ENCODE measurements at regions not wholly inside any gene's neighbourhood (a gene's known extent, or its start where the extent isn't known, plus 50 kb on each side); places are given as distances from the start of the nearest gene placed in this dataset.

DNA sequence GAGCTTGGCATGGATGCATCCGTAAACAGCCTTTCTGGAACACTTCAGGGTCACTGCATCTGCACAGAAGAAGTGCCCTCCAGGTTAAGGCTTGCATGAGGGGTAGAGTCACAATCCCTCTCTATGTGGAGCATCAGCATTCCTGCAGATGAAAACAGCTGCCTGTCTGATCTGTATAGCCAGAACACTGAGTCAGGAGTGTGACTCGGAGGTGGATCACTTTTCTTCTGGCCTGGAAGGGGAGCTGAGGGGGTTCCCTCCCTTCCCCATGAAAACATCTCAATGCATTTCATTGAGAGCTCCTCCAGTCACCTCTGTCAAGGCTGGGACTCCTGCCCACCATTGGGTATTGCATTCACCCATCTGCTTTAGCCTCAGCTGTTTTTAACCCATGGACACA is 72.5 kb upstream of the SERPINE2 start:
- TF ChIP-seq, protein P1, sequence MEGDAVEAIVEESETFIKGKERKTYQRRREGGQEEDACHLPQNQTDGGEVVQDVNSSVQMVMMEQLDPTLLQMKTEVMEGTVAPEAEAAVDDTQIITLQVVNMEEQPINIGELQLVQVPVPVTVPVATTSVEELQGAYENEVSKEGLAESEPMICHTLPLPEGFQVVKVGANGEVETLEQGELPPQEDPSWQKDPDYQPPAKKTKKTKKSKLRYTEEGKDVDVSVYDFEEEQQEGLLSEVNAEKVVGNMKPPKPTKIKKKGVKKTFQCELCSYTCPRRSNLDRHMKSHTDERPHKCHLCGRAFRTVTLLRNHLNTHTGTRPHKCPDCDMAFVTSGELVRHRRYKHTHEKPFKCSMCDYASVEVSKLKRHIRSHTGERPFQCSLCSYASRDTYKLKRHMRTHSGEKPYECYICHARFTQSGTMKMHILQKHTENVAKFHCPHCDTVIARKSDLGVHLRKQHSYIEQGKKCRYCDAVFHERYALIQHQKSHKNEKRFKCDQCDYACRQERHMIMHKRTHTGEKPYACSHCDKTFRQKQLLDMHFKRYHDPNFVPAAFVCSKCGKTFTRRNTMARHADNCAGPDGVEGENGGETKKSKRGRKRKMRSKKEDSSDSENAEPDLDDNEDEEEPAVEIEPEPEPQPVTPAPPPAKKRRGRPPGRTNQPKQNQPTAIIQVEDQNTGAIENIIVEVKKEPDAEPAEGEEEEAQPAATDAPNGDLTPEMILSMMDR (IDR thresholded peaks at IDR 0.05), result no peak
- no peak for TF ChIP-seq POLR2A (IDR thresholded peaks at IDR 0.05)
- no peak for DNase-seq (ENCODE audit: low spot score in 2 of 2)
- H3K4me3 ChIP-seq (ENCODE audit: low read depth, poor library complexity, severe bottlenecking), result no peak overlapping the region
- WGBS, 2 donors, result 82 to 87% methylated on average over 2 of the region's 2 CpGs
- intact Hi-C loops (cut with DNase I; ENCODE audit: low total_unique reads), result no loop called here

DNA sequence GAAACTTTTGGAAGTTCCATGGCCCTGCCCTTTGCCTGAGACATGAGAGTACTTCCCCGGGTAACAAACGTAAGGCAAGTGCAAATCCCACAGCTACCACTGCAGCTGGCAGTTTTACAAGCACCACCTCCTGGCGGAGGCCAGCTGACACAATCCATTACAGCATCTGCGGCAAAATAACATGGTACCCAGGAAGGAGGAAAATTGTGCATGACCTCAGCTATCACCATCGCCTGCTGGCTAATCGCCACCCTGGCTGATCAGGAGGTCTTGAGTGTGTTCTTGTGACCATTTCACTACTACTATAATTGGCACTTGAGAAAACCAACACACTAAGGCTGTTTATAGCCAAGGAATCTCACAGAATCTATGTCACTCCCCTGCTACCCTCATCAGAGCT is 71.7 kb upstream of the SERPINE2 start:
- WGBS, 2 donors, result 79 to 87% methylated on average over 6 of the region's 6 CpGs
- no peak for DNase-seq (ENCODE audit: low spot score in 2 of 2)
- no peak overlapping the region for H3K4me3 ChIP-seq (ENCODE audit: low read depth, poor library complexity, severe bottlenecking)
- intact Hi-C loops (cut with DNase I; ENCODE audit: low total_unique reads), result no loop called here
- TF ChIP-seq, protein P1 (IDR thresholded peaks at IDR 0.05), result no peak
- TF ChIP-seq POLR2A (IDR thresholded peaks at IDR 0.05), result no peak

DNA sequence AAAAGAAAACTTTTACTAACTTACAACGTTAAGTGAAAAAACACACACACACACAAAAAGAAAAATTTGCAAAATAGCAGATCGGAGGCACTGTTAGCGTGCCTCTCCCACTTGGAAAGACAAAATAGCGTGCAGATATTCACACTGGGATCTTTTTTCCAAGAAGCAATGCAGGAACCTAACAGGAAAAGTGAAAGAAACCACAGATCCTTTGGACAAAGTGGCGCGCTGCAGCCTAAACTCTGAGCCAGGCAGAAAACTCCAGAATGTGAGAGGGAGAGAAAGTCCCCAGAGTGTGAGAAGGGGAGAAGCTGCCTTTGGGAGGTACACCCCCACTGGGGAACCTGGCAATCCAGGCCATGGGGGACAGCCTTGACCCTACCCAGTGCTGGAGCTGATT is 70.7 kb upstream of the SERPINE2 start:
- H3K4me3 ChIP-seq (ENCODE audit: low read depth, poor library complexity, severe bottlenecking), result no peak overlapping the region
- TF ChIP-seq, protein P1 (IDR thresholded peaks at IDR 0.05), result no peak
- TF ChIP-seq POLR2A (IDR thresholded peaks at IDR 0.05), result no peak
- DNase-seq (ENCODE audit: low spot score in 2 of 2), result no peak
- intact Hi-C loops (cut with DNase I; ENCODE audit: low total_unique reads), result no loop called here
- WGBS, 2 donors, result 76 to 80% methylated on average over 6 of the region's 6 CpGs

DNA sequence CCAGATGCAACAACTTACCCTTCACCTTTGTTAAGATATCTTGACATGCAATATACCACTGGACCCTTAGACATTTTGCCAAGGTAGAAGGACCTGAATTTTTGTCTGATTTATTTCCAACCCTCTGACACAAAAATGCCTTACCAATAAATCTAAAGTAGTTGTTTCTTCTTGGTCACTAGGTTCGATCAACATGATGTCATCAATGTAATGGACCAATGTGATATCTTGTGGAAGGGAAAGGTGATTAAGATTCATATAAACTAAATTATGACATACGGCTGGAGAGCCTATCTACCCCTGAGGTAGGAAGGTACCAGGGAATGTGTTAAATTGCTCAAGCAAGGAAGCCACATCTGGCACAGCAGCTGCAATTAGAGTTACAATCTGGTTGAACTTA is 67.7 kb upstream of the SERPINE2 start:
- no peak overlapping the region for H3K4me3 ChIP-seq (ENCODE audit: low read depth, poor library complexity, severe bottlenecking)
- DNase-seq (ENCODE audit: low spot score in 2 of 2), result no peak
- 91 to 95% methylated on average over 2 of the region's 2 CpGs for WGBS, 2 donors
- TF ChIP-seq, protein P1 (IDR thresholded peaks at IDR 0.05), result no peak
- no peak for TF ChIP-seq POLR2A (IDR thresholded peaks at IDR 0.05)
- intact Hi-C loops (cut with DNase I; ENCODE audit: low total_unique reads), result no loop called here

DNA sequence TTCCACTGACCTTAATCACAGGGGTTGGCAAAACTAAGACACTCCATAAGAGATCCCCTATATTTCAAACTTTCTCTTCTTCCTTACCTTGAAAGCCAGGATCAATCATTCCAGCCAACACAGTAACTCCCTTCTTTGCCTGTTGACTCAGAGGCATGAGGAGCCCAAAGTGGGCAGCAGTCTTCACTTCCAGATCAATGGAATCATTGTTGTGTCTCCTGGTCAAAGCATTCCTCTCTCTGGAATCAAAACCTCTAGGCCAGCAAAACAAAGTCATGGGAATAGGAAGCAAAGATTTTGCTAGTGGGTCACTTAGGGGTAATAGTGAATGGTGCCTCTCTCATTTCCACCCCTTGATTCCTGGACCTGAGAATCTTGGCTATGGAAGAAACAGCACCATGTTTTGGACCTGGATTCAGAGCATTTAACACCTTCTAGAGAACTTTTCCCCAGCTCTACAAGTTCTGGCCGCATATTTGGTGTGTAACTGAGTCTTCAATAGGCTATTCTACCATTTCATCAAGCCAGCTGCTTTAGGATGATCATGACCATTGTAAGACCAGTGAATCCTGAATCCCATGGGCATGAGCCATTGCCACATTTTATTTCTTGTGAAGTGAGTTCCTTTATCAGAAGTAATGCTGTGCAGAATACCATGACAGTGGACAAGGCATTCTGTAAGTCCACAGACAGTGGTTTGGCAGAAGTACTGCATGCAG is 65.7 kb upstream of the SERPINE2 start:
- no peak overlapping the region for H3K4me3 ChIP-seq (ENCODE audit: low read depth, poor library complexity, severe bottlenecking)
- intact Hi-C loops (cut with DNase I; ENCODE audit: low total_unique reads), result no loop called here
- WGBS, 2 donors, result 82 to 100% methylated on average over 1 of the region's 1 CpG
- no peak for TF ChIP-seq POLR2A (IDR thresholded peaks at IDR 0.05)
- TF ChIP-seq, protein P1 (IDR thresholded peaks at IDR 0.05), result no peak
- DNase-seq (ENCODE audit: low spot score in 2 of 2), result no peak

DNA sequence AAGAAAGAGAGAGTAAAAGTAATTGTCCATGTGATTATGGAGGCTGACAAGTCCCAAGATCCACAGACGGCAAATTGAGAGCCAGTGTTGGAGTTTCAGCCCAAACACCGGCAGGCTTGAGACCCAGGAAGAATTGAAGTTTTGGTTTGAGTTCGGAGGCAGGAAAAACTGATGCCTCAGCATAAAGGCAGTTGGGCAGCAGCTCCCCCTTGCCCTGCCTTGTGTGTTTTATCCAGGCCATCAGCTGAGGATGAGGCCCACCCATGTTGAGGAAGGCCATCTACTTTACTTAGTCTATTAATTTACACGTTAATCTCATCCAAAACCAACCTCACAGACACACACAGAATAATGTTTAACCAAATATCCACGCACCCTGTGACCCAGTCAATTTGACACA is 64.6 kb upstream of the SERPINE2 start:
- intact Hi-C loops (cut with DNase I; ENCODE audit: low total_unique reads), result no loop called here
- DNase-seq (ENCODE audit: low spot score in 2 of 2), result no peak
- WGBS, 2 donors, result 75 to 85% methylated on average over 5 of the region's 5 CpGs
- no peak overlapping the region for H3K4me3 ChIP-seq (ENCODE audit: low read depth, poor library complexity, severe bottlenecking)
- TF ChIP-seq, protein P1 (IDR thresholded peaks at IDR 0.05), result no peak
- no peak for TF ChIP-seq POLR2A (IDR thresholded peaks at IDR 0.05)

Data from lower leg skin (tissue), 4 donors.